Gastrocnemius medialis (tissue), 4 donors: ENCODE measurements at regions not wholly inside any gene's neighbourhood (a gene's known extent, or its start where the extent isn't known, plus 50 kb on each side); places are given as distances from the start of the nearest gene placed in this dataset.

Experiments used
- ATAC-seq, 2 donors: fragments of 150-250 bp; one replicate each; pipeline ENCODE4 v1.9.1; 2016
- DNase-seq, 2 donors: peaks; one replicate each; pipeline ENCODE4 v3.0.0-alpha.2; 2019
- H3K27ac ChIP-seq, 4 donors: fragments of 200-600 bp; sonication (generic); 1 replicate in 1 of 4; 2 replicates in 3 of 4; pipeline ENCODE4 v1.5.1; 2016 to 2018; ENCODE audit warnings: mild to moderate bottlenecking in 2 of 4, moderate library complexity in 1 of 4
- H3K27me3 ChIP-seq, 3 donors: fragments of 200-600 bp; sonication (generic) in 2 of 3; 1 replicate in 1 of 3; 2 replicates in 2 of 3; pipeline versions ENCODE4 v1.5.1 to v1.6.0; 2016 to 2019; ENCODE audit warnings: mild to moderate bottlenecking in 1 of 3, moderate library complexity in 1 of 3
- H3K36me3 ChIP-seq, 2 donors: fragments of 200-600 bp; sonication (generic) in 1 of 2; one replicate each; pipeline ENCODE4 v1.5.1; 2017 to 2018
- H3K4me1 ChIP-seq, 2 donors: fragments of 200-600 bp; sonication (generic) in 1 of 2; one replicate each; pipeline ENCODE4 v1.5.1; 2016 to 2017; ENCODE audit warnings: mild to moderate bottlenecking in 2 of 2
- H3K4me3 ChIP-seq, 4 donors: fragments of 200-600 bp; sonication (generic) in 3 of 4; 1 replicate in 1 of 4; 2 replicates in 3 of 4; pipeline ENCODE4 v1.5.1; 2016 to 2019; ENCODE audit warnings: mild to moderate bottlenecking in 2 of 4
- H3K9me3 ChIP-seq, 3 donors: fragments of 200-600 bp; sonication (generic) in 2 of 3; 1 replicate in 1 of 3; 2 replicates in 2 of 3; pipeline ENCODE4 v1.5.1; 2016 to 2019
- CTCF ChIP-seq, 5 experiments: fragments of 450-650 bp in 3 of 5; fragments of 200-600 bp in 2 of 5; sonication (generic) in 2 of 5; IDR thresholded peaks in 4 of 5; conservative IDR thresholded peaks in 1 of 5; 1 replicate in 4 of 5; 2 replicates in 1 of 5; pipeline ENCODE4 v1.5.1; 2016 to 2019; ENCODE audit warnings: antibody characterized with exemption in 5 of 5, mild to moderate bottlenecking in 3 of 5, moderate library complexity in 3 of 5
- POLR2A ChIP-seq, 2 donors: fragments of 450-650 bp; IDR thresholded peaks; one replicate each; pipeline ENCODE4 v1.6.1; 2017; ENCODE audit warnings: antibody characterized with exemption in 2 of 2, mild to moderate bottlenecking in 2 of 2, moderate library complexity in 2 of 2
- in situ Hi-C, 4 donors: fragments of 200-750 bp; cut with MboI; loops; one replicate each; pipeline versions ENCODE4 v1.15.0 to v1.8.0; 2017; ENCODE audit warnings: low sequenced_read_pairs in 4 of 4
- intact Hi-C: fragments of 100-400 bp; cut with DNase I; formaldehyde crosslinking; loops from one replicate; pipeline ENCODE4 v1.15.1; 2023; ENCODE audit warnings: low total_unique reads

GRCh38 chr18:22624176-22624575, 206.5 kb upstream of the CTAGE1 start:
- Histone ChIP-seq H3K4me3 (no peak overlapping the region), H3K9me3 (no peaks in the 10 kb centered on the region), H3K27ac (no peak overlapping the region), H3K4me1 (no peaks in the 10 kb centered on the region), H3K27me3 (no peaks in the 10 kb centered on the region), H3K36me3 (no peaks in the 10 kb centered on the region)
- DNase-seq (no peak), ATAC-seq (no peak)
- in situ Hi-C loops, result no loop called here
- intact Hi-C loops, result no loop called here
- TF ChIP-seq POLR2A (IDR thresholded peaks at IDR 0.05) (no peak), CTCF (IDR thresholded peaks at IDR 0.05 in 4 of 5, conservative IDR thresholded peaks at IDR 0.05 in 1 of 5) (no peak)

GRCh38 chr18:22625406-22625805, 207.7 kb upstream of the CTAGE1 start:
- H3K4me1 ChIP-seq, result no peaks in the 10 kb centered on the region
- intact Hi-C loops, result no loop called here
- ATAC-seq (no peak), DNase-seq (no peak)
- TF ChIP-seq POLR2A (IDR thresholded peaks at IDR 0.05) (no peak), CTCF (IDR thresholded peaks at IDR 0.05 in 4 of 5, conservative IDR thresholded peaks at IDR 0.05 in 1 of 5) (no peak)
- H3K9me3 ChIP-seq, result no peaks in the 10 kb centered on the region
- no peak overlapping the region for H3K4me3 ChIP-seq
- in situ Hi-C loops, result no loop called here
- H3K27me3 ChIP-seq, result no peaks in the 10 kb centered on the region
- no peaks in the 10 kb centered on the region for H3K36me3 ChIP-seq
- no peak overlapping the region for H3K27ac ChIP-seq

- Histone ChIP-seq H3K36me3 (no peaks in the 10 kb centered on the region), H3K9me3 (no peaks in the 10 kb centered on the region), H3K27me3 (no peaks in the 10 kb centered on the region), H3K27ac (no peak overlapping the region), H3K4me1 (no peaks in the 10 kb centered on the region), H3K4me3 (no peak overlapping the region)
- DNase-seq (no peak), ATAC-seq (no peak)
- TF ChIP-seq CTCF (IDR thresholded peaks at IDR 0.05 in 4 of 5, conservative IDR thresholded peaks at IDR 0.05 in 1 of 5) (no peak), POLR2A (IDR thresholded peaks at IDR 0.05) (no peak)
- in situ Hi-C loops (no loop called here), intact Hi-C loops (no loop called here)
Measured at GRCh38 chr18:22626771-22627170, 209.1 kb upstream of the CTAGE1 start.

- no peak overlapping the region for H3K4me3 ChIP-seq
- H3K4me1 ChIP-seq, result no peaks in the 10 kb centered on the region
- no peak overlapping the region for H3K27ac ChIP-seq
- H3K27me3 ChIP-seq, result no peaks in the 10 kb centered on the region
- intact Hi-C loops (no loop called here), in situ Hi-C loops (no loop called here)
- DNase-seq (no peak), ATAC-seq (no peak)
- no peaks in the 10 kb centered on the region for H3K9me3 ChIP-seq
- no peak for TF ChIP-seq POLR2A (IDR thresholded peaks at IDR 0.05)
- TF ChIP-seq CTCF (IDR thresholded peaks at IDR 0.05 in 4 of 5, conservative IDR thresholded peaks at IDR 0.05 in 1 of 5), result no peak
- H3K36me3 ChIP-seq, result no peaks in the 10 kb centered on the region
Measured at GRCh38 chr18:22627506-22627905, 209.8 kb upstream of the CTAGE1 start.

- Histone ChIP-seq H3K4me3 (no peak overlapping the region), H3K4me1 (no peaks in the 10 kb centered on the region), H3K27ac (no peak overlapping the region), H3K36me3 (no peaks in the 10 kb centered on the region), H3K9me3 (no peaks in the 10 kb centered on the region), H3K27me3 (no peaks in the 10 kb centered on the region)
- intact Hi-C loops, result no loop called here
- TF ChIP-seq CTCF (IDR thresholded peaks at IDR 0.05 in 4 of 5, conservative IDR thresholded peaks at IDR 0.05 in 1 of 5), result no peak
- no peak for TF ChIP-seq POLR2A (IDR thresholded peaks at IDR 0.05)
- ATAC-seq (no peak), DNase-seq (no peak)
- in situ Hi-C loops, result no loop called here
Measured at GRCh38 chr18:22628795-22629510, 211.2 kb upstream of the CTAGE1 start.
